ENCODE measurements at regions not wholly inside any gene's neighbourhood (a gene's known extent, or its start where the extent isn't known, plus 50 kb on each side); places are given as distances from the start of the nearest gene placed in this dataset.
"Not testable (repeated sequence)": the region's sequence is repeated elsewhere in the genome, so short reads cannot be mapped to it uniquely, and the experiment has no call there.

DNA sequence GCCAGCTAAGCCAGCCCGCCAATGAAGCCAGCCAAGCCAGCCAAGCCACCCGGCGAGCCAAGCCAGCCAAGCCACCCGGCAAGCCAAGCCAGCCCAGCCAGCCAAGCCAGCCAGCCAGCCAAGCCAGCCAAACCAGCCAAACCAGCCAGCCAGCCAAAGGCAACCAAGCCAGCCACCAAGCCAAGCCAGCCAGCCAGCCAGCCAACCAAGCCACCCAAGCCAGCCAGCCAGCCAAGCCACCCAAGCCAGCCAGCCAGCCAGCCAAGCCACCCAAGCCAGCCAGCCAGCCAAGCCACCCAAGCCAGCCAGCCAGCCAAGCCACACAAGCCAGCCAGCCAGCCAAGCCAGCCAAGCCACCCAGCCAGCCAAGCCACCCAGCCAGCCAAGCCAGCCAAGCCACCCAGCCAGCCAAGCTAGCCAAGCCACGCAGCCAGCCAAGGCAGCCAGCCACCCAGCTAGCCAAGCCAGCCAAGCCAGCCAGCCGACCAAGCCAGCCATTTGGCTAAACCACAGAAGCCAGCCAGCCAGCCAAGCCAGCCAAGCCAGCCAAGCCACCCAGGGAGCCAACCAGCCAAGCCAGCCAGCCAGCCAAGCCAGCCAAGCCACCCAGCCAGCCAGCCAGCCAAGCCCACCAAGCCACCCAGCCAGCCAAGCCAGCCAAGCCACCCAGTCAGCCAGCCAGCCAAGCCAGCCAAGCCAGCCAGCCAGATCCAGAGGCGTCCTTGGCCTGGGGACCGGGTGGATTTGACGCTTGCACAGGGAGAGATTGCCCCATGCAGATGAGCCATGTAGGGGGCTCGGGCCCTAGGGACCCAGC is 198.0 kb downstream of the GOLGA6L6 start:
- TF ChIP-seq RAD21 (conservative IDR thresholded peaks at IDR 0.05); EP300 (conservative IDR thresholded peaks at IDR 0.05; ENCODE audit: poor library complexity, severe bottlenecking); POLR2AphosphoS5 (IDR thresholded peaks at IDR 0.05); EZH2 (IDR thresholded peaks at IDR 0.05; ENCODE audit: borderline replicate concordance, insufficient read depth, low read length, poor library complexity, severe bottlenecking); TAF1 (IDR thresholded peaks at IDR 0.05; ENCODE audit: low read depth); SMC3 (conservative IDR thresholded peaks at IDR 0.05; ENCODE audit: poor library complexity): not testable (repeated sequence)
- TF ChIP-seq, protein P1, sequence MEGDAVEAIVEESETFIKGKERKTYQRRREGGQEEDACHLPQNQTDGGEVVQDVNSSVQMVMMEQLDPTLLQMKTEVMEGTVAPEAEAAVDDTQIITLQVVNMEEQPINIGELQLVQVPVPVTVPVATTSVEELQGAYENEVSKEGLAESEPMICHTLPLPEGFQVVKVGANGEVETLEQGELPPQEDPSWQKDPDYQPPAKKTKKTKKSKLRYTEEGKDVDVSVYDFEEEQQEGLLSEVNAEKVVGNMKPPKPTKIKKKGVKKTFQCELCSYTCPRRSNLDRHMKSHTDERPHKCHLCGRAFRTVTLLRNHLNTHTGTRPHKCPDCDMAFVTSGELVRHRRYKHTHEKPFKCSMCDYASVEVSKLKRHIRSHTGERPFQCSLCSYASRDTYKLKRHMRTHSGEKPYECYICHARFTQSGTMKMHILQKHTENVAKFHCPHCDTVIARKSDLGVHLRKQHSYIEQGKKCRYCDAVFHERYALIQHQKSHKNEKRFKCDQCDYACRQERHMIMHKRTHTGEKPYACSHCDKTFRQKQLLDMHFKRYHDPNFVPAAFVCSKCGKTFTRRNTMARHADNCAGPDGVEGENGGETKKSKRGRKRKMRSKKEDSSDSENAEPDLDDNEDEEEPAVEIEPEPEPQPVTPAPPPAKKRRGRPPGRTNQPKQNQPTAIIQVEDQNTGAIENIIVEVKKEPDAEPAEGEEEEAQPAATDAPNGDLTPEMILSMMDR (IDR thresholded peaks at IDR 0.05; ENCODE audit: poor library complexity, severe bottlenecking) = not testable (repeated sequence)

All from neural cell (in vitro differentiated cells).